ENCODE measurements at regions not wholly inside any gene's neighbourhood (a gene's known extent, or its start where the extent isn't known, plus 50 kb on each side); places are given as distances from the start of the nearest gene placed in this dataset.

- TF ChIP-seq, protein P1, sequence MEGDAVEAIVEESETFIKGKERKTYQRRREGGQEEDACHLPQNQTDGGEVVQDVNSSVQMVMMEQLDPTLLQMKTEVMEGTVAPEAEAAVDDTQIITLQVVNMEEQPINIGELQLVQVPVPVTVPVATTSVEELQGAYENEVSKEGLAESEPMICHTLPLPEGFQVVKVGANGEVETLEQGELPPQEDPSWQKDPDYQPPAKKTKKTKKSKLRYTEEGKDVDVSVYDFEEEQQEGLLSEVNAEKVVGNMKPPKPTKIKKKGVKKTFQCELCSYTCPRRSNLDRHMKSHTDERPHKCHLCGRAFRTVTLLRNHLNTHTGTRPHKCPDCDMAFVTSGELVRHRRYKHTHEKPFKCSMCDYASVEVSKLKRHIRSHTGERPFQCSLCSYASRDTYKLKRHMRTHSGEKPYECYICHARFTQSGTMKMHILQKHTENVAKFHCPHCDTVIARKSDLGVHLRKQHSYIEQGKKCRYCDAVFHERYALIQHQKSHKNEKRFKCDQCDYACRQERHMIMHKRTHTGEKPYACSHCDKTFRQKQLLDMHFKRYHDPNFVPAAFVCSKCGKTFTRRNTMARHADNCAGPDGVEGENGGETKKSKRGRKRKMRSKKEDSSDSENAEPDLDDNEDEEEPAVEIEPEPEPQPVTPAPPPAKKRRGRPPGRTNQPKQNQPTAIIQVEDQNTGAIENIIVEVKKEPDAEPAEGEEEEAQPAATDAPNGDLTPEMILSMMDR (conservative IDR thresholded peaks at IDR 0.05 in 1 of 2, IDR thresholded peaks at IDR 0.05 in 1 of 2; ENCODE audit: low read depth in 1 of 2, low read length in 2 of 2), result no peak
- TF ChIP-seq EZH2 (IDR thresholded peaks at IDR 0.05; ENCODE audit: low read length, missing control alignments), result no peak
Observed at GRCh38 chr10:35937546-35937945, 295.4 kb upstream of the FZD8 start.

Measured in fibroblast of lung (primary cell).